ENCODE measurements at regions not wholly inside any gene's neighbourhood (a gene's known extent, or its start where the extent isn't known, plus 50 kb on each side); places are given as distances from the start of the nearest gene placed in this dataset.

- intact Hi-C loops (cut with DNase I) = loop anchor here in 2 of 10 donors (10.0 kb wide), 2 partner anchors 137 to 197 kb away; partner anchors contain the start of gene ACKR3 (in 1 of the 2)
- Histone ChIP-seq H3K27me3 (peaks cover 0 to 29% (median 9%) of the 10 kb centered on the region in 7 donors), H3K9me3 (no peaks in the 10 kb centered on the region), H3K27ac (no peak overlapping the region), H3K4me1 (peaks cover 0 to 8% (median 0%) of the 10 kb centered on the region in 9 donors), H3K36me3 (no peaks in the 10 kb centered on the region), H3K4me3 (no peak overlapping the region)
- DNase-seq (no peak), ATAC-seq (no peak)
- WGBS, 2 donors = 91 to 92% methylated on average over 16 of the region's 16 CpGs
- TF ChIP-seq CTCF (IDR thresholded peaks at IDR 0.05) = no peak
These were observed 103.5 kb upstream of the ASB18 start for GRCh38 chr2:236367506-236368289.

- Histone ChIP-seq H3K4me1 (no peaks in the 10 kb centered on the region), H3K9me3 (no peaks in the 10 kb centered on the region), H3K36me3 (no peaks in the 10 kb centered on the region), H3K27me3 (peaks cover 0 to 45% (median 9%) of the 10 kb centered on the region in 7 donors), H3K27ac (no peak overlapping the region), H3K4me3 (no peak overlapping the region)
- intact Hi-C loops (cut with DNase I) = loop anchor here in 2 of 10 donors (10.0 kb wide), 2 partner anchors 135 to 195 kb away; partner anchors contain the start of gene ACKR3 (in 1 of the 2)
- WGBS, 2 donors = 45 to 54% methylated on average over 14 of the region's 14 CpGs
- no peak for TF ChIP-seq CTCF (IDR thresholded peaks at IDR 0.05)
- DNase-seq (peak in 1 of 2 donors; percentile 46), ATAC-seq (peak in 2 of 8 donors; percentile 56 to 66)
These were observed 105.5 kb upstream of the ASB18 start for GRCh38 chr2:236369661-236370062.

GRCh38 chr2:236370847-236371409, 106.7 kb upstream of the ASB18 start:
- Histone ChIP-seq H3K27me3 (peaks cover 0 to 44% (median 9%) of the 10 kb centered on the region in 7 donors), H3K9me3 (no peaks in the 10 kb centered on the region), H3K36me3 (no peaks in the 10 kb centered on the region), H3K27ac (no peak overlapping the region), H3K4me1 (no peaks in the 10 kb centered on the region), H3K4me3 (no peak overlapping the region)
- intact Hi-C loops (cut with DNase I) = no loop called here
- no peak for ATAC-seq
- 72 to 75% methylated on average over 10 of the region's 10 CpGs for WGBS, 2 donors
- no peak for DNase-seq
- no peak for TF ChIP-seq CTCF (IDR thresholded peaks at IDR 0.05)

- intact Hi-C loops (cut with DNase I) = no loop called here
- DNase-seq (no peak), ATAC-seq (no peak)
- H3K36me3 ChIP-seq = no peaks in the 10 kb centered on the region
- H3K9me3 ChIP-seq = peaks cover 0 to 7% (median 0%) of the 10 kb centered on the region in 11 donors
- peaks cover 0 to 28% (median 4%) of the 10 kb centered on the region in 7 donors for H3K27me3 ChIP-seq
- H3K27ac ChIP-seq = no peak overlapping the region
- no peak overlapping the region for H3K4me3 ChIP-seq
- 89 to 94% methylated on average over 5 of the region's 5 CpGs for WGBS, 2 donors
- no peak for TF ChIP-seq CTCF (IDR thresholded peaks at IDR 0.05)
- H3K4me1 ChIP-seq = no peaks in the 10 kb centered on the region
These were observed 111.8 kb upstream of the ASB18 start for GRCh38 chr2:236375973-236376476.
